ENCODE measurements at regions not wholly inside any gene's neighbourhood (a gene's known extent, or its start where the extent isn't known, plus 50 kb on each side); places are given as distances from the start of the nearest gene placed in this dataset.

DNA sequence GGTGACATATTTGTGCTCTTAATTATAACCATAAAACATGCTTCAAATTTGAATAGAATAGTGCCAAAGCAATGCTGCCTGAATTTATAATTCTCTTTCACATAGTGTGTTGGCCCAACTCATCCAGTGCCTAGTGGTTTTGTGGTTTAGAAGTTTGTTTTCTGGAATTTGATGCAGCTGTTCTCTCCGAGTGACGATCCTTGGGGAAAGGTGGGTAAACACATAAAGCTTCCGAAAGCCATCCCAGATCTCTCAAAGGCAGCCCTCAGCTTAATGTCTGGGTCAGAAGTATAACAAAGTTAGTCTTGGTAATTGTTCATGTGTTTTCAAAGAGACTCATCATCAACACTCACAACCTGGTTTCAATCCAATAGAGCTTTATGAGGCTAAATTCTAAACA is 235.6 kb upstream of the CDH2 start:
- no peaks in the 10 kb centered on the region for H3K9me3 ChIP-seq (ENCODE audit: insufficient read depth in 2 of 2, low read depth in 1 of 2, low read length in 1 of 2)
- no peaks in the 10 kb centered on the region for H3K79me2 ChIP-seq (ENCODE audit: control insufficient read depth in 1 of 2, insufficient read depth in 2 of 2, low read length in 2 of 2)
- H3K4me1 ChIP-seq (replicated peaks in 1 of 4; ENCODE audit: control insufficient read depth in 3 of 4, insufficient read depth in 4 of 4, low read length in 3 of 4), result no peaks in the 10 kb centered on the region
- H4K20me1 ChIP-seq (replicated peaks in 1 of 2; ENCODE audit: control insufficient read depth in 1 of 2, insufficient read depth in 2 of 2, low read length in 2 of 2), result no peaks in the 10 kb centered on the region
- H4K5ac ChIP-seq (ENCODE audit: insufficient read length, low read depth, low read length), result no peak overlapping the region
- no peak overlapping the region for H2BK5ac ChIP-seq (ENCODE audit: low read depth, low read length)
- H3K79me1 ChIP-seq (ENCODE audit: low read depth, low read length), result no peaks in the 10 kb centered on the region
- no peak overlapping the region for H2BK12ac ChIP-seq (ENCODE audit: low read depth, low read length)
- H3K27ac ChIP-seq (ENCODE audit: low read depth, low read length), result no peak overlapping the region
- no peaks in the 10 kb centered on the region for H3K23me2 ChIP-seq (ENCODE audit: low read depth, low read length)
- H3K4me2 ChIP-seq (ENCODE audit: insufficient read depth in 1 of 2, low read depth in 2 of 2, low read length in 2 of 2), result no peak overlapping the region
- H3K23ac ChIP-seq (ENCODE audit: insufficient read length), result no peak overlapping the region
- H3K4me3 ChIP-seq (ENCODE audit: extremely low read depth in 1 of 4, insufficient read depth in 2 of 4, low read depth in 3 of 4, low read length in 4 of 4), result no peak overlapping the region
- H3K27me3 ChIP-seq (replicated peaks in 1 of 4; ENCODE audit: control insufficient read depth in 3 of 4, extremely low read depth in 1 of 4, insufficient read depth in 3 of 4, low read length in 3 of 4), result no peaks in the 10 kb centered on the region
- no peak overlapping the region for H4K91ac ChIP-seq (replicated peaks; ENCODE audit: insufficient read length, low read length)
- no peak overlapping the region for H2AFZ ChIP-seq (ENCODE audit: low read length)
- no peak overlapping the region for H4K8ac ChIP-seq (ENCODE audit: extremely low read depth, insufficient read depth, low read length)
- CTCF ChIA-PET (ENCODE audit: partially characterized antibody), result no interaction called here
- 93% methylated on average over 3 of the region's 3 CpGs; no CpG with 5 or more reads in 1 of the 2 experiments for WGBS, 2 experiments (ENCODE audit: extremely low coverage in 1 of 2, insufficient coverage in 1 of 2, insufficient read length in 1 of 2, insufficient replicate concordance in 2 of 2, low coverage in 1 of 2, low lambda C conversion rate in 2 of 2, missing lambda C conversion rate in 1 of 2)
- POLR2A ChIA-PET (ENCODE audit: partially characterized antibody), result no interaction called here
- DNase-seq (ENCODE audit: low read depth in 1 of 2, low spot score in 2 of 2) (no peak), FAIRE-seq (no peak)
- no peaks in the 10 kb centered on the region for H3K36me3 ChIP-seq (ENCODE audit: control insufficient read depth in 2 of 4, insufficient read depth in 4 of 4, low read length in 3 of 4)
- H2AK5ac ChIP-seq (ENCODE audit: low read depth, low read length), result no peak overlapping the region
- no peak overlapping the region for H3K9ac ChIP-seq (replicated peaks in 1 of 4; ENCODE audit: extremely low read depth in 1 of 4, low read depth in 3 of 4, low read length in 3 of 4)
- H2BK15ac ChIP-seq (ENCODE audit: low read length), result no peak overlapping the region
- TF ChIP-seq, protein P1, sequence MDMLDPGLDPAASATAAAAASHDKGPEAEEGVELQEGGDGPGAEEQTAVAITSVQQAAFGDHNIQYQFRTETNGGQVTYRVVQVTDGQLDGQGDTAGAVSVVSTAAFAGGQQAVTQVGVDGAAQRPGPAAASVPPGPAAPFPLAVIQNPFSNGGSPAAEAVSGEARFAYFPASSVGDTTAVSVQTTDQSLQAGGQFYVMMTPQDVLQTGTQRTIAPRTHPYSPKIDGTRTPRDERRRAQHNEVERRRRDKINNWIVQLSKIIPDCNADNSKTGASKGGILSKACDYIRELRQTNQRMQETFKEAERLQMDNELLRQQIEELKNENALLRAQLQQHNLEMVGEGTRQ (IDR thresholded peaks at IDR 0.05; ENCODE audit: low read length), result no peak
- TF ChIP-seq FOSL1 (IDR thresholded peaks at IDR 0.05; ENCODE audit: insufficient read depth, low read depth, low read length), result no peak
- TF ChIP-seq KDM1A (IDR thresholded peaks at IDR 0.05; ENCODE audit: borderline replicate concordance, low read length), result no peak
- no peak for TF ChIP-seq RFX5 (IDR thresholded peaks at IDR 0.05; ENCODE audit: borderline replicate concordance, low read depth, low read length)
- no peak for TF ChIP-seq HDAC2 (IDR thresholded peaks at IDR 0.05; ENCODE audit: borderline replicate concordance in 1 of 2, low read depth in 2 of 2, low read length in 2 of 2)
- no peak for TF ChIP-seq TCF12 (IDR thresholded peaks at IDR 0.05; ENCODE audit: low read depth, low read length)
- no peak for TF ChIP-seq CREB1 (IDR thresholded peaks at IDR 0.05)
- no peak for TF ChIP-seq GTF2F1 (IDR thresholded peaks at IDR 0.05; ENCODE audit: borderline replicate concordance, low read depth, low read length)
- TF ChIP-seq, protein P2, sequence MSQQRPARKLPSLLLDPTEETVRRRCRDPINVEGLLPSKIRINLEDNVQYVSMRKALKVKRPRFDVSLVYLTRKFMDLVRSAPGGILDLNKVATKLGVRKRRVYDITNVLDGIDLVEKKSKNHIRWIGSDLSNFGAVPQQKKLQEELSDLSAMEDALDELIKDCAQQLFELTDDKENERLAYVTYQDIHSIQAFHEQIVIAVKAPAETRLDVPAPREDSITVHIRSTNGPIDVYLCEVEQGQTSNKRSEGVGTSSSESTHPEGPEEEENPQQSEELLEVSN (IDR thresholded peaks at IDR 0.05), result no peak
- TF ChIP-seq YY1 (IDR thresholded peaks at IDR 0.05; ENCODE audit: low read depth, low read length), result no peak
- no peak for TF ChIP-seq SRF (IDR thresholded peaks at IDR 0.05; ENCODE audit: low read depth, low read length)
- no peak for TF ChIP-seq BCL11A (IDR thresholded peaks at IDR 0.05; ENCODE audit: low read depth in 2 of 2, low read length in 2 of 2)
- no peak for TF ChIP-seq SUZ12 (IDR thresholded peaks at IDR 0.05; ENCODE audit: low read length)
- H3K56ac ChIP-seq (replicated peaks; ENCODE audit: insufficient read length, low read depth, low read length), result no peak overlapping the region
- H3K18ac ChIP-seq (ENCODE audit: extremely low read depth, low read length), result no peak overlapping the region
- H2BK20ac ChIP-seq (ENCODE audit: low read length), result no peak overlapping the region
- no peak overlapping the region for H3K4ac ChIP-seq (replicated peaks; ENCODE audit: insufficient read length, low read depth, low read length)
- no peak overlapping the region for H2BK120ac ChIP-seq (replicated peaks; ENCODE audit: low read depth, low read length)
- no peak overlapping the region for H3K14ac ChIP-seq (ENCODE audit: insufficient read length)
